ENCODE measurements at regions not wholly inside any gene's neighbourhood (a gene's known extent, or its start where the extent isn't known, plus 50 kb on each side); places are given as distances from the start of the nearest gene placed in this dataset.

DNA sequence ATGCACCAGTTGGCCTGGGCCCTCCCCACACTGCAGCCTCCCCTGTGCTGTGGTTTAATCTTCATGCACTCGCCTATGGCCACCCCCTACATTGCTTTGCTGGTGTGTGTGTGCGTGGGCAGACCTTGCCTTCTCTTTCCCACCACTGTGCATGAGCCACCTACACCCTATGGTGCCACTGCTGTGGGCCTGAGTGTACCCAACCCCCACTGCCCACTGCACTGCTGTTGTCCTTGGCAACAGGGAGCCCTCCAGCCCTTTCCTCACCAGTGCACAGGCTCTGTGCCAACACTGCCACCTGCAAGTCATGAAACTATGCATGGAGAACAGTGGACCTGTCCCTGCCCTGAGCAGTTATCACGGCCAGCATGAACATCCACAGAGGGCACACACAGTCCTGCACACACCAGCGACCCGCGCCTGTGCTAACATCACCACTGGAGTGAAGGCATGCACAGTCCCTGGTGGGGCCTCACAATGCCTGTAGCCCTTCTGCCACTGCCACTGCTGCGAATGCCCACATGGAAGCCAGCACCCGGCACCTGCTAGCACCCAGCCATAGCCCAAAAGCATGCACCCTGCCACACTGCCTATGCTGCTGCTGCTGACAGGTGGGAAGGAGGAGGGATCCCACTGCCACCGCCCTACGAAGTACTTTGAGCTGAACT is 237.8 kb upstream of the ARSJ start:
- DNase-seq (ENCODE audit: low read depth): no peak
- TF ChIP-seq, protein P1, sequence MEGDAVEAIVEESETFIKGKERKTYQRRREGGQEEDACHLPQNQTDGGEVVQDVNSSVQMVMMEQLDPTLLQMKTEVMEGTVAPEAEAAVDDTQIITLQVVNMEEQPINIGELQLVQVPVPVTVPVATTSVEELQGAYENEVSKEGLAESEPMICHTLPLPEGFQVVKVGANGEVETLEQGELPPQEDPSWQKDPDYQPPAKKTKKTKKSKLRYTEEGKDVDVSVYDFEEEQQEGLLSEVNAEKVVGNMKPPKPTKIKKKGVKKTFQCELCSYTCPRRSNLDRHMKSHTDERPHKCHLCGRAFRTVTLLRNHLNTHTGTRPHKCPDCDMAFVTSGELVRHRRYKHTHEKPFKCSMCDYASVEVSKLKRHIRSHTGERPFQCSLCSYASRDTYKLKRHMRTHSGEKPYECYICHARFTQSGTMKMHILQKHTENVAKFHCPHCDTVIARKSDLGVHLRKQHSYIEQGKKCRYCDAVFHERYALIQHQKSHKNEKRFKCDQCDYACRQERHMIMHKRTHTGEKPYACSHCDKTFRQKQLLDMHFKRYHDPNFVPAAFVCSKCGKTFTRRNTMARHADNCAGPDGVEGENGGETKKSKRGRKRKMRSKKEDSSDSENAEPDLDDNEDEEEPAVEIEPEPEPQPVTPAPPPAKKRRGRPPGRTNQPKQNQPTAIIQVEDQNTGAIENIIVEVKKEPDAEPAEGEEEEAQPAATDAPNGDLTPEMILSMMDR (IDR thresholded peaks at IDR 0.05; ENCODE audit: low read depth, low read length): no peak
- no peak for TF ChIP-seq POLR2A (IDR thresholded peaks at IDR 0.05; ENCODE audit: extremely low read depth, insufficient read length)
- TF ChIP-seq, protein P2, sequence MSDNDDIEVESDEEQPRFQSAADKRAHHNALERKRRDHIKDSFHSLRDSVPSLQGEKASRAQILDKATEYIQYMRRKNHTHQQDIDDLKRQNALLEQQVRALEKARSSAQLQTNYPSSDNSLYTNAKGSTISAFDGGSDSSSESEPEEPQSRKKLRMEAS (IDR thresholded peaks at IDR 0.05; ENCODE audit: low read depth, low read length): no peak
- no peak for TF ChIP-seq MYC (IDR thresholded peaks at IDR 0.05; ENCODE audit: low read depth, low read length)
- H3K4me3 ChIP-seq (ENCODE audit: low read depth, low read length): no peak overlapping the region

DNA sequence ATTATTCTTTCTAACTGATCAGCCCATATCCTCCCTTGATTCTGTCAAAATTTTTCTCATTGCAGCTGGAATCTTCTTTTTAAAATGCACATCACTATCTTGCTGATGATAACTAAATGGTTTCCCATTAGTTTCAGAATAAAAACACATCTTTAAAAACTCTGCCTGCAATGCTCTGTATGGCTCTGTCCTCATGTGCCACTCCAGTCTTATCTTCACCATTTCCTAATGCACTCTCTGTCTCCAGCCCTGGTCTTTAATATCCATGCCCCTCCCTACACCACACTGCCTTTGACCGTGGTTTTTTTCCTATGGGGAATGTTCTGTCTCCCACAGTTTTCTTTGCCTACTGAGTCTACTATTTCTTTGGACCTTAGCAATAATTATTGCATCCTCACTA is 244.1 kb upstream of the ARSJ start:
- TF ChIP-seq POLR2A (IDR thresholded peaks at IDR 0.05; ENCODE audit: extremely low read depth, insufficient read length): no peak
- TF ChIP-seq, protein P1 (IDR thresholded peaks at IDR 0.05; ENCODE audit: low read depth, low read length): no peak
- TF ChIP-seq, protein P2 (IDR thresholded peaks at IDR 0.05; ENCODE audit: low read depth, low read length): no peak
- no peak for TF ChIP-seq MYC (IDR thresholded peaks at IDR 0.05; ENCODE audit: low read depth, low read length)
- no peak overlapping the region for H3K4me3 ChIP-seq (ENCODE audit: low read depth, low read length)
- DNase-seq (ENCODE audit: low read depth): no peak

DNA sequence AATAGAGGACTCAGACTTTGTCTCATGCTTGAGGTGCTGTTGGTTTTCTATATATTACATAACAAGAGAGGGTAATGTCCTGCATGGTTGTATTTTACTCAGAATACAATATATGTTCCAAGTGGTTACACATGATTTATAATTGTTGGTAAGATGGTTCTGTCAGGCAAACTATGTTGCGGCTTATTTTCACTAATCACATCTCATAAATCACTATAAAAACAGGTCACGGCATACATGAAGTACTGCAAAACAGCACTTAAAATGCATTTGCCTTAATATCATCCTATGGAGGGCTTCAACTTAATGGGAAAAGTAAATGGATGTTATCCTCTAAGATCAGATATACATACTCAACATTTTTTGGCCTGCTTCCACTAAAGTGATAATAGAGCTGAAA is 246.0 kb upstream of the ARSJ start:
- DNase-seq (ENCODE audit: low read depth): no peak
- TF ChIP-seq MYC (IDR thresholded peaks at IDR 0.05; ENCODE audit: low read depth, low read length): no peak
- TF ChIP-seq, protein P1 (IDR thresholded peaks at IDR 0.05; ENCODE audit: low read depth, low read length): no peak
- TF ChIP-seq POLR2A (IDR thresholded peaks at IDR 0.05; ENCODE audit: extremely low read depth, insufficient read length): no peak
- TF ChIP-seq, protein P2 (IDR thresholded peaks at IDR 0.05; ENCODE audit: low read depth, low read length): no peak

DNA sequence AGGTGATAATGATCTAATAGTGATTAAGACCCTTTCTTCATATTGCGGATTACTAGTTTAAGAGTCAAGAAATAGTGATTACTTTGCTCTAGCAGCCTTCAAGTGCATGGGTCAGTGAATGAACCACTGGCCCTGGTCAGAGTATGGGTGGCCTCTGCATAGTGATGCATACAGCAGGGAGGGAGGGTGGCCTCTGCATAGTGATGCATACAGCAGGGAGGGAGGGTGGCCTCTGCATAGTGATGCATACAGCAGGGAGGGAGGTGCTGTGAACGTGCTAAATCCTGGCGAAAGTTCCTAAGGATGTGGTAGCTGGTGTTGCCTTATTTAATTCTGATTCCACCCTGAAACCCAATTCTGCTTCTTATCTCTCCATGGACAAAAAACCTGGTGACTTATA is 246.7 kb upstream of the ARSJ start:
- no peak overlapping the region for H3K4me3 ChIP-seq (ENCODE audit: low read depth, low read length)
- TF ChIP-seq MYC (IDR thresholded peaks at IDR 0.05; ENCODE audit: low read depth, low read length) (no peak), POLR2A (IDR thresholded peaks at IDR 0.05; ENCODE audit: extremely low read depth, insufficient read length) (no peak)
- TF ChIP-seq, protein P1 (IDR thresholded peaks at IDR 0.05; ENCODE audit: low read depth, low read length): no peak
- TF ChIP-seq, protein P2 (IDR thresholded peaks at IDR 0.05; ENCODE audit: low read depth, low read length): no peak
- no peak for DNase-seq (ENCODE audit: low read depth)

More for the DNA sequence above, 246.0 kb upstream of the ARSJ start:
- no peak overlapping the region for H3K4me3 ChIP-seq (ENCODE audit: low read depth, low read length)

DNA sequence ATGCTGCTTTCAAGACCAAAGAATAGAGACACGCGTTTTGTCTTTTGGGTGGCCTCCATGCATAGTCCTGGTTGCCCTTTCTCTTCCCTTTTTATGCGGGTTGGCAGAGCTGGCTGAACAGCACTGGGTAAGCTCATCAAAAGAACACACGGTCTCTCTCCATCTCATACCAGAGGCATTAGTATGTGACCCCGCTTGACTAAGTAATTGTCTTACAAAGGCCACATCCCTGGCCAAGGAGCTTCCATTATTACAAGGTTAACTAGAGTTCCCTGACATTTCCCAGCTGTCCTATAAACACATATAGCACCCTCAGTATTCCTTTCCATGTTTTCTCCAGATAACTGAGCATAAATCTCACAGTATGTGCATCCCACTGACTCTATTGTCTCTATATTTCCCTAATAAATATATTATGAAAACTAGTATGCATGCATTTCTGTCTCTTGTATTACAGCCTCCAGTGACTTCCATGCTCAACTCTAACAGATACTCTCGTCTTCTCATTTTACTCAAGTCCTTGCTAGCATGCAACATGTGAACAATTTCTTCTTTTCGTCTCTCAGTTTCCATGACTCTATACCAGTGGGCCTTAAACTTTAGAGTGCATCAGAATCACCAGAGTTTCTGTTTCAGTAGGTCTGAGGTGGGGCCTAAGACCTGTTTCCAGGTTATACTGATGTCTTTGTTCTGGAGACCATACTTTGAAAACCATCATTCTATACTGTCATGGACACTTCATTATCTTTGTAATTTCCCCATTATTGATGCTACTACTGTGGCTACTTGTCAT is 247.7 kb upstream of the ARSJ start:
- TF ChIP-seq MYC (IDR thresholded peaks at IDR 0.05; ENCODE audit: low read depth, low read length): no peak
- TF ChIP-seq, protein P1 (IDR thresholded peaks at IDR 0.05; ENCODE audit: low read depth, low read length): no peak
- no peak for DNase-seq (ENCODE audit: low read depth)
- H3K4me3 ChIP-seq (ENCODE audit: low read depth, low read length): no peak overlapping the region
